Neutrophil (primary cell): ENCODE measurements at regions not wholly inside any gene's neighbourhood (a gene's known extent, or its start where the extent isn't known, plus 50 kb on each side); places are given as distances from the start of the nearest gene placed in this dataset.

Experiments used
- H3K27ac ChIP-seq: fragments of 200-600 bp; sonication (generic); 2 replicates; pipeline ENCODE4 v1.5.1; 2016; ENCODE audit warnings: mild to moderate bottlenecking, moderate library complexity
- H3K27me3 ChIP-seq: fragments of 200-600 bp; sonication (generic); 2 replicates; pipeline ENCODE4 v1.6.0; 2016; ENCODE audit warnings: mild to moderate bottlenecking
- H3K36me3 ChIP-seq: fragments of 200-600 bp; sonication (generic); 2 replicates; pipeline ENCODE4 v1.5.1; 2017
- H3K4me1 ChIP-seq, 2 experiments: fragments of 200-600 bp in 1 of 2; sonication (generic) in 1 of 2; 1 replicate in 1 of 2; 2 replicates in 1 of 2; pipeline versions ENCODE4 v1.5.1 to v1.6.1; 2013 to 2016; ENCODE audit warnings: low read depth in 1 of 2, low read length in 1 of 2, mild to moderate bottlenecking in 1 of 2, moderate library complexity in 1 of 2; ENCODE audit not compliant: control insufficient read depth in 1 of 2, insufficient read depth in 1 of 2
- H3K4me3 ChIP-seq, 2 experiments: fragments of 200-600 bp in 1 of 2; sonication (generic) in 1 of 2; 1 replicate in 1 of 2; 2 replicates in 1 of 2; pipeline ENCODE4 v1.5.1; 2013 to 2016; ENCODE audit warnings: low read depth in 1 of 2, low read length in 1 of 2, mild to moderate bottlenecking in 1 of 2, moderate library complexity in 1 of 2
- H3K9me3 ChIP-seq: fragments of 200-600 bp; sonication (generic); 2 replicates; pipeline ENCODE4 v1.5.1; 2016
- CTCF ChIP-seq: fragments of 200-600 bp; sonication (generic); IDR thresholded peaks from 2 replicates; pipeline ENCODE4 v1.5.1; 2016; ENCODE audit warnings: antibody characterized with exemption

- H3K4me1 ChIP-seq, result no peaks in the 10 kb centered on the region
- H3K9me3 ChIP-seq, result no peaks in the 10 kb centered on the region
- no peak for TF ChIP-seq CTCF
- H3K4me3 ChIP-seq, result no peak overlapping the region
- no peaks in the 10 kb centered on the region for H3K36me3 ChIP-seq
- H3K27ac ChIP-seq, result no peak overlapping the region
- no peaks in the 10 kb centered on the region for H3K27me3 ChIP-seq
These were observed 145.2 kb downstream of the RXFP2 start for GRCh38 chr13:31884556-31884955.

GRCh38 chr13:31885994-31886393 is 145.6 kb upstream of the FRY start:
- TF ChIP-seq CTCF, result no peak
- H3K4me1 ChIP-seq, result no peaks in the 10 kb centered on the region
- no peak overlapping the region for H3K4me3 ChIP-seq
- no peak overlapping the region for H3K27ac ChIP-seq
- H3K9me3 ChIP-seq, result no peaks in the 10 kb centered on the region
- H3K36me3 ChIP-seq, result no peaks in the 10 kb centered on the region
- H3K27me3 ChIP-seq, result no peaks in the 10 kb centered on the region

DNA sequence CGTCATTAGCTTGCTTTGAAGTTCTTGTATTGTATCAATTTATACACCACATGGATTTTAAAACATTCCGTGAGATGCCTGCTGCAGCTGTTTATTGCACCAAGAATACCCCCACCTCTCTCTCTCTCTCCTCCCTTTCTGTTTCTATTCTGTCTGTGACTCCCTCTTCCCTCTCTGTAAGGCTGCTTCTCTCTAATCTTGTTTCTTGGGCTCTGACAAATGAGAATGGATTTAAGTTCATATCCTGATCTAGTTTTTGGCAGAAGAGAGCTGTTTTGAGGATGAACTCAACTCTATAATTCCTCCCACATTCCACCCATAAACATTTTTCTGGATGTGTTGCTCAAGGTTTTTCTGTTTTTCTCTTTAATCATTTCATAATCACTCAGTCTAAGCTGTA is 144.3 kb upstream of the FRY start:
- no peak for TF ChIP-seq CTCF
- H3K9me3 ChIP-seq, result no peaks in the 10 kb centered on the region
- H3K4me3 ChIP-seq, result no peak overlapping the region
- no peaks in the 10 kb centered on the region for H3K4me1 ChIP-seq
- H3K27me3 ChIP-seq, result no peaks in the 10 kb centered on the region
- H3K36me3 ChIP-seq, result no peaks in the 10 kb centered on the region
- no peak overlapping the region for H3K27ac ChIP-seq

DNA sequence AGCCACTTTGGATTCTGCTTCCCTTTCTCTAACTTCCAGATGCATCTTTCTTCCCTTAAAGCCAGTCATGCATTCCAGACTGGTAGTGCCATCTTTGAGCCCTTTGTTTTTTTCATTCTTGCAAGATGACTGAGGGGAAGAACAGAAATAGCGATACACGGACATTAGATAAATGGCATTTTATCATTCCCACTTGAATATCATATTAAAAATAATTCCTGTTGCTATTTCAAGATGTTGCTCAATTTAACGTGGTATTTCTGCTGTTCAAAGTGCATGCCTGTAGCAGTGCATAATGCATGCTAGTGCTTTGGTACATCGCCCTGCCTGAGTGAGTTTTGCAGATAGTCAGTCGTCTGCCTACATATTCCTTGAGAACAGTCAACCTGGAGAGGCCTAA is 140.6 kb upstream of the FRY start:
- no peak for TF ChIP-seq CTCF
- H3K36me3 ChIP-seq, result no peaks in the 10 kb centered on the region
- H3K9me3 ChIP-seq, result no peaks in the 10 kb centered on the region
- no peaks in the 10 kb centered on the region for H3K27me3 ChIP-seq
- H3K4me1 ChIP-seq, result no peaks in the 10 kb centered on the region
- H3K4me3 ChIP-seq, result no peak overlapping the region
- no peak overlapping the region for H3K27ac ChIP-seq

DNA sequence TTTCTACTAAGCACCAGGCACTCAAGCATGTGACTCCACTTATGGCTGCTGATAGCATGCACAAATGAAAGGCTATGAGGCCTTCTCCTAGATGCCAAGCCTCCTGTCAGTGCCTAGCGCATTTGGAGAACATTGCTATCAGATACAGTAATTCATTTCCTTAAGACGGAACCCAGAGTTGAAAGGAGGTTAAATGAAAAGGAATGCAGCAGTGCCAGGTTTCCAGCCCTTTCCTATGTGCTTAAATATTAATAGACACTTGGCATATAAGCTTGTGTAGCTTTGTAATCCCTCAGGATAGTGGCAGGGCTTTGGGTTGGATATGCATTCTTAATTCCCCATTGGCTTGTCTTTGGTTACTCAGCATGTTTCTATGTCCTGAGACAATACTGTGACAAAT is 140.1 kb upstream of the FRY start:
- no peak overlapping the region for H3K27ac ChIP-seq
- no peaks in the 10 kb centered on the region for H3K27me3 ChIP-seq
- no peaks in the 10 kb centered on the region for H3K9me3 ChIP-seq
- no peak overlapping the region for H3K4me3 ChIP-seq
- no peaks in the 10 kb centered on the region for H3K4me1 ChIP-seq
- no peaks in the 10 kb centered on the region for H3K36me3 ChIP-seq
- no peak for TF ChIP-seq CTCF

DNA sequence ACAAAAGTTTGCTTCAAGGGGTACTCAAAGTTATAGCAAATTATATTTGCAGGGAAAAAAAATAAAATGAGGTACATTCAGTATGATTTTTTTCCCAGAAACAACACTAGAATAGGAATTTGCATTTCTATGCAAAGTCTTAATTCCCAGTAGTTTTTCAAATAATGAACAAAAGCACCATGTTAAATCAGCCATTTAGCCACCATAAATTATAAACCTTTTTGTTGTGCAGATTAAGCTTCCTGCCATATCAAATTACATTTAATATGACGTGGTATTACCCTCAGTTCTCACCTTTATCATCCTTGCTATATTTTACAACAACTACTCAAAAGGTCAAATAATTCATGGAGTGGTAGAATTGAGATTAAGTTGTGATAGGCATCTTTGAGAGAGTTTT is 136.6 kb upstream of the FRY start:
- Histone ChIP-seq H3K36me3 (no peaks in the 10 kb centered on the region), H3K27ac (no peak overlapping the region), H3K27me3 (no peaks in the 10 kb centered on the region), H3K9me3 (no peaks in the 10 kb centered on the region), H3K4me3 (no peak overlapping the region), H3K4me1 (no peaks in the 10 kb centered on the region)
- no peak for TF ChIP-seq CTCF
